Heart left ventricle (tissue), 16 donors: ENCODE measurements at regions not wholly inside any gene's neighbourhood (a gene's known extent, or its start where the extent isn't known, plus 50 kb on each side); places are given as distances from the start of the nearest gene placed in this dataset.
"Not testable (repeated sequence)": the region's sequence is repeated elsewhere in the genome, so short reads cannot be mapped to it uniquely, and the experiment has no call there.

Experiments
- ATAC-seq, 4 donors: fragments of 200-7000 bp; cut with Tn5 transposase; one replicate each; pipeline ENCODE4 v1.9.1; 2020 to 2022; ENCODE audit warnings: moderate library complexity in 4 of 4, mild to moderate bottlenecking in 3 of 4, moderate number of reproducible peaks in 1 of 4
- DNase-seq, 5 donors: peaks; one replicate each; pipeline ENCODE4 v3.0.0-alpha.2; 2020
- H3K27ac ChIP-seq, 12 donors: fragments of 200-600 bp; sonication (generic) in 4 of 12; one replicate each; pipeline versions ENCODE4 v1.5.0 to v1.8.0; 2016 to 2022; ENCODE audit warnings: mild to moderate bottlenecking in 2 of 12
- H3K27me3 ChIP-seq, 9 donors: fragments of 200-600 bp; sonication (generic) in 2 of 9; one replicate each; pipeline versions ENCODE4 v1.5.1 to v1.8.0; 2016 to 2022; ENCODE audit warnings: mild to moderate bottlenecking in 3 of 9
- H3K36me3 ChIP-seq, 9 donors: fragments of 200-600 bp; sonication (generic) in 2 of 9; one replicate each; pipeline versions ENCODE4 v1.5.0 to v1.8.0; 2018 to 2022; ENCODE audit warnings: mild to moderate bottlenecking in 2 of 9
- H3K4me1 ChIP-seq, 12 donors: fragments of 200-600 bp; sonication (generic) in 4 of 12; one replicate each; pipeline versions ENCODE4 v1.5.0 to v1.8.0; 2016 to 2022; ENCODE audit warnings: mild to moderate bottlenecking in 3 of 12
- H3K4me3 ChIP-seq, 12 donors: fragments of 200-600 bp; sonication (generic) in 4 of 12; one replicate each; pipeline versions ENCODE4 v1.5.0 to v1.8.0; 2017 to 2022; ENCODE audit warnings: mild to moderate bottlenecking in 9 of 12, moderate library complexity in 4 of 12
- H3K9me3 ChIP-seq, 12 donors: fragments of 200-600 bp; sonication (generic) in 4 of 12; one replicate each; pipeline versions ENCODE4 v1.5.0 to v1.8.0; 2016 to 2022; ENCODE audit warnings: mild to moderate bottlenecking in 1 of 12
- POLR2A ChIP-seq, 2 donors: fragments of 450-650 bp; IDR thresholded peaks; one replicate each; pipeline ENCODE4 v1.6.1; 2017; ENCODE audit warnings: antibody characterized with exemption in 2 of 2, mild to moderate bottlenecking in 2 of 2, moderate library complexity in 2 of 2
- WGBS, 4 donors: extraction: QIAGEN DNeasy Blood & Tissue Kit in 2 of 4; methylation state at CpG; one replicate each; pipeline versions ENCODE4 v1.1.5 to v1.1.7; 2013 to 2018; 5-methylcytosine and 5-hydroxymethylcytosine counted together
- intact Hi-C, 10 donors: fragments of 100-400 bp; cut with DNase I; formaldehyde crosslinking; loops; one replicate each; pipeline versions ENCODE4 v1.11.1 to v1.14.2; 2022
- TF ChIP-seq, protein P1 (sequence below), 12 donors: fragments of 200-600 bp; sonication (generic) in 4 of 12; IDR thresholded peaks; one replicate each; pipeline versions ENCODE4 v1.5.0 to v1.8.0; 2018 to 2022; ENCODE audit warnings: antibody characterized with exemption in 12 of 12, mild to moderate bottlenecking in 5 of 12
- donor health status: ischemic (EF 13 %, LVEDD 7.1; RV severe dilation, severe dysfunction).
- donor health status: healthy with polysubstance abuse.
- donor health status: DM: no; HTN: yes; CAD: no.
- donor health status: DM: no; HTN: no; CAD: no.
- donor health status: ischemic (EF 25% LVEDD 6.9; RV normal size, moderate dysfunction).
- donor health status: ischemic (EF 25% LVEDD 5.7; RV mildly dilated, moderate dysfunction).
- donor health status: healthy.
- donor health status: DM: yes; HTN: yes; CAD: no.
- donor health status: ischemic (EF 35%, LVEDD 5.7; RV mildly dilated, moderate dysfunction).
- donor health status: nonischemic (EF 11% LVEDD 7.7; RV severe dilation, severe dysfunction).
- donor health status: DM: yes; HTN: yes; CAD: no.
- donor health status: PGD.
- donor health status: ischemic (EF 29% LVEDD 5.4; RV normal size, mild dysfunction).
- donor health status: nonischemic (EF 23%, LVEDD 6.1; RV moderate dilation, normal function).

DNA sequence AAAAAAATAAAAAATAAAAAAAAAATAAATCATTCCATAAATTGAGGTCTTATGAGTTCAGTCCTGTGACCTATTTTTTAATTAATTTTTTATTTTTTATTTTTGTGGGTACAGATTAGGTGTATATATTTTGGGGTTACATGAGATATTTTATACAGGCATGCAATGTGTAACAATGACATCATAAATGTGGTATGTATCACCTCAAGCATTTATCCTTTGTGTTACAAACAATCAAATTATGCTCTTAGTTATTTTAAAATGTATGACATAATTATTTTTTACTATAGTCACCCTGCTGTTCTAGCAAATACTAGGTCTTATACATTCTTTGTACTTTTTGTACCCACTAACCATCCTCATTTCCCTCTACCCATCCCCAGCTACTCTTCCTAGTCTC lies 537.9 kb downstream of the HINT1 start:
- DNase-seq, result no peak
- no peaks in the 10 kb centered on the region for H3K27me3 ChIP-seq
- intact Hi-C loops, result no loop called here
- no peaks in the 10 kb centered on the region for H3K4me1 ChIP-seq
- peaks cover 0 to 51% (median 9%) of the 10 kb centered on the region in 12 donors for H3K9me3 ChIP-seq
- ATAC-seq, result no peak
- H3K36me3 ChIP-seq, result no peaks in the 10 kb centered on the region
- no peak overlapping the region for H3K27ac ChIP-seq
- H3K4me3 ChIP-seq, result no peak overlapping the region
- TF ChIP-seq POLR2A (IDR thresholded peaks at IDR 0.05), result no peak
- TF ChIP-seq, protein P1, sequence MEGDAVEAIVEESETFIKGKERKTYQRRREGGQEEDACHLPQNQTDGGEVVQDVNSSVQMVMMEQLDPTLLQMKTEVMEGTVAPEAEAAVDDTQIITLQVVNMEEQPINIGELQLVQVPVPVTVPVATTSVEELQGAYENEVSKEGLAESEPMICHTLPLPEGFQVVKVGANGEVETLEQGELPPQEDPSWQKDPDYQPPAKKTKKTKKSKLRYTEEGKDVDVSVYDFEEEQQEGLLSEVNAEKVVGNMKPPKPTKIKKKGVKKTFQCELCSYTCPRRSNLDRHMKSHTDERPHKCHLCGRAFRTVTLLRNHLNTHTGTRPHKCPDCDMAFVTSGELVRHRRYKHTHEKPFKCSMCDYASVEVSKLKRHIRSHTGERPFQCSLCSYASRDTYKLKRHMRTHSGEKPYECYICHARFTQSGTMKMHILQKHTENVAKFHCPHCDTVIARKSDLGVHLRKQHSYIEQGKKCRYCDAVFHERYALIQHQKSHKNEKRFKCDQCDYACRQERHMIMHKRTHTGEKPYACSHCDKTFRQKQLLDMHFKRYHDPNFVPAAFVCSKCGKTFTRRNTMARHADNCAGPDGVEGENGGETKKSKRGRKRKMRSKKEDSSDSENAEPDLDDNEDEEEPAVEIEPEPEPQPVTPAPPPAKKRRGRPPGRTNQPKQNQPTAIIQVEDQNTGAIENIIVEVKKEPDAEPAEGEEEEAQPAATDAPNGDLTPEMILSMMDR (IDR thresholded peaks at IDR 0.05), result no peak

DNA sequence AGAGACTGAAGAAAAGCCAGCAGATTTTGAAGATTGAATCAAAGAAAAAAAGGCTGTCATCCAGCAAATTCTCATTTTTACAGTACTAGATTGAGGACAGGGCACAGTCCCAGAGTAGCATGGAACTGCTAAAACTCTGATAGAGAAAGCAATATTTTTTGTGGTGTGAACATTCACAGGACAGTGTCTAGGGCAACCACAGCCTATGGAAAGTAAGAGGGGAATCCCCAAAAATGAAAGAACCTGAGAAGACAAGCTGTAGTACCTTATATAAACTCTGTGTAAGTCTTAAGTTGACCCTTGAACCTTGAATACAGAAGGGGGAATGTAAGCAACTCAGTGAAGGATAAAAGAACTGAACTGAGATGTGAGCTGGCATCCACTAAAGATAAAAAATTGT lies 540.3 kb downstream of the HINT1 start:
- ATAC-seq (no peak), DNase-seq (no peak)
- H3K4me3 ChIP-seq, result no peak overlapping the region
- H3K36me3 ChIP-seq, result no peaks in the 10 kb centered on the region
- H3K4me1 ChIP-seq, result no peaks in the 10 kb centered on the region
- no peak overlapping the region for H3K27ac ChIP-seq
- intact Hi-C loops, result no loop called here
- TF ChIP-seq, protein P1 (IDR thresholded peaks at IDR 0.05), result no peak
- TF ChIP-seq POLR2A (IDR thresholded peaks at IDR 0.05), result no peak
- H3K27me3 ChIP-seq, result no peaks in the 10 kb centered on the region
- H3K9me3 ChIP-seq, result peaks cover 0 to 35% (median under 1%) of the 10 kb centered on the region in 12 donors

DNA sequence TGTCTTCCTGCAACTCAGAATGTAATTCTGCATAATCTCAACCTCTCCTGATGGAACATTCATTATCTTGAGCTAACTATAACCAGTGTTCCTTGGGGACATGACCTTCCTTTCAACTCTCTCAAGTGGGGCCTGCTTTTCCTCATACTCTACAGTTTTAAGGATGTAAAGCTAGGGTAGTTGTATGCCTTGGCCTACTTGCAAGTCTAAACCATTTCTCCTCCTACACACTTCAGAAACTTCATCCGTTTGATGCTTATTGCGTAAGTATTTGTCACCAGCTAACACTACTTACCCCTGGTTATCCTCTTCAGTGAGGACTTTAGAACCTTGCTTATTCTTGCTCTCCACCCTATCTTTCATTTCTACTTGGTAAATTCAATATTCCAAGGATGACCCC lies 548.9 kb downstream of the HINT1 start:
- Histone ChIP-seq H3K27ac (no peak overlapping the region), H3K27me3 (no peaks in the 10 kb centered on the region), H3K4me1 (no peaks in the 10 kb centered on the region), H3K36me3 (no peaks in the 10 kb centered on the region), H3K4me3 (no peak overlapping the region), H3K9me3 (peaks cover 0 to 9% (median 0%) of the 10 kb centered on the region in 12 donors)
- WGBS, 4 donors, result 25 to 37% (median 31%) methylated on average over 2 of the region's 2 CpGs
- no peak for ATAC-seq
- DNase-seq, result no peak
- TF ChIP-seq POLR2A (IDR thresholded peaks at IDR 0.05), result no peak
- TF ChIP-seq, protein P1 (IDR thresholded peaks at IDR 0.05), result no peak
- intact Hi-C loops, result no loop called here

DNA sequence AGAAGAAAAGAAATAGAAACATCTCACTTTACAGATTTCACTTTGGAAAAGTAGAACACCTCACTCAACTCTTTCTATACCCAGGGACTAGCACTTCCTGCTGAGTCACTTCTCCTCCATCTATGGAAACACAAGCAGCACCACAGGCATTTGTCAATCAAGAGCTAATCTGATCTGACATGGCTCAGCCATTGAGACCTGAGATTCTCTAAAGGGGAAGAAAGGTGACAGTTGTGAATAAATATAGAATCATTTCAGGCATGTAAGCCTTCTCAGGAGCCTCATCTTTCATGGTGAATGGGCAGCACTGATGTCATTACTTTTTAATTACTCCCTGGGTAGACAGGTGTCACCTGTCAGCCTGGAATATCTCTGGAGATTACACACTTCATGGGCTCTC lies 559.8 kb downstream of the HINT1 start:
- Histone ChIP-seq H3K36me3 (no peaks in the 10 kb centered on the region), H3K27me3 (no peaks in the 10 kb centered on the region), H3K9me3 (peaks cover 0 to 6% (median 0%) of the 10 kb centered on the region in 12 donors), H3K4me1 (no peaks in the 10 kb centered on the region), H3K27ac (no peak overlapping the region), H3K4me3 (no peak overlapping the region)
- intact Hi-C loops, result no loop called here
- TF ChIP-seq, protein P1 (IDR thresholded peaks at IDR 0.05), result no peak
- no peak for TF ChIP-seq POLR2A (IDR thresholded peaks at IDR 0.05)
- ATAC-seq (no peak), DNase-seq (no peak)

DNA sequence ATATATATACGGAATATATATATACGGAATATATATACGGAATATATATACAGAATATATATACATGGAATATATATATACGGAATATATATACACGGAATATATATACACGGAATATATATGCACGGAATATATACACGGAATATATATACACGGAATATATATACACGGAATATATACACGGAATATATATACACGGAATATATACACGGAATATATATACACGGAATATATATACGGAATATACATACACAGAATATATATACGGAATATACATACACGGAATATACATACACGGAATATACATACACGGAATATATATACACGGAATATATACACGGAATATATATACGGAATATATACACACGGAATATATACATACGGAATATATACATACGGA lies 568.4 kb downstream of the HINT1 start:
- H3K4me3 ChIP-seq, intact Hi-C loops, DNase-seq, H3K27me3 ChIP-seq, ATAC-seq, H3K27ac ChIP-seq, H3K4me1 ChIP-seq, H3K36me3 ChIP-seq: not testable (repeated sequence)
- H3K9me3 ChIP-seq, result peaks cover 0 to 18% (median 1%) of the 10 kb centered on the region in 12 donors
- WGBS, 4 donors, result 82 to 97% (median 89%) methylated on average over 25 of the region's 25 CpGs
